NOMO-1 (cell line): ENCODE measurements at regions not wholly inside any gene's neighbourhood (a gene's known extent, or its start where the extent isn't known, plus 50 kb on each side); places are given as distances from the start of the nearest gene placed in this dataset.
"Not testable (repeated sequence)": the region's sequence is repeated elsewhere in the genome, so short reads cannot be mapped to it uniquely, and the experiment has no call there.

ENCODE experiments used
- DNase-seq, 2 experiments: peaks; one replicate each; lab custom pipeline; 2025; ENCODE audit not compliant: unreplicated experiment in 2 of 2; lab: John Stamatoyannopoulos, UW

GRCh38 chr5:66234241-66234640 lies 90.1 kb downstream of the SREK1 start:
- no peak for DNase-seq

- DNase-seq = no peak
Measured at GRCh38 chr5:66238435-66238834, 94.3 kb downstream of the SREK1 start.

GRCh38 chr5:66239034-66239433 lies 94.9 kb downstream of the SREK1 start:
- no peak for DNase-seq

GRCh38 chr5:66241136-66241825 lies 97.2 kb downstream of the SREK1 start:
- DNase-seq = no peak

- no peak for DNase-seq
Measured at GRCh38 chr5:66242050-66242715, 98.1 kb downstream of the SREK1 start.

- no peak for DNase-seq
Measured at GRCh38 chr5:66246608-66247007, 102.5 kb downstream of the SREK1 start.

GRCh38 chr5:66247176-66247960 lies 103.3 kb downstream of the SREK1 start:
- DNase-seq = no peak

- DNase-seq = no peak
Measured at GRCh38 chr5:66248874-66249273, 104.8 kb downstream of the SREK1 start.

- no peak for DNase-seq
Measured at GRCh38 chr5:66249920-66250319, 105.8 kb downstream of the SREK1 start.

GRCh38 chr5:66252849-66253248 lies 108.7 kb downstream of the SREK1 start:
- no peak for DNase-seq

- DNase-seq = peak; percentile 1 to 45
Measured at GRCh38 chr5:66255714-66256113, 111.6 kb downstream of the SREK1 start.

GRCh38 chr5:66273121-66273520 lies 129.0 kb downstream of the SREK1 start:
- DNase-seq = no peak

- no peak for DNase-seq
Measured at GRCh38 chr5:66276986-66277385, 132.9 kb downstream of the SREK1 start.

GRCh38 chr5:66277981-66278380 lies 133.9 kb downstream of the SREK1 start:
- no peak for DNase-seq

- DNase-seq = peak; percentile 38 to 62
Measured at GRCh38 chr5:66281294-66281693, 137.2 kb downstream of the SREK1 start.

- DNase-seq = no peak
Measured at GRCh38 chr5:66284588-66285342, 140.7 kb downstream of the SREK1 start.

GRCh38 chr5:66285343-66285922 lies 141.3 kb downstream of the SREK1 start:
- DNase-seq = no peak

GRCh38 chr5:66291771-66292170 lies 147.7 kb downstream of the SREK1 start:
- DNase-seq = no peak

- not testable (repeated sequence) for DNase-seq
Measured at GRCh38 chr5:66293851-66294250, 149.8 kb downstream of the SREK1 start.

GRCh38 chr5:66299463-66299862 lies 155.4 kb downstream of the SREK1 start:
- DNase-seq = no peak

GRCh38 chr5:66302344-66302743 lies 158.2 kb downstream of the SREK1 start:
- DNase-seq = no peak
